ENCODE measurements at regions not wholly inside any gene's neighbourhood (a gene's known extent, or its start where the extent isn't known, plus 50 kb on each side); places are given as distances from the start of the nearest gene placed in this dataset.
A peak's percentile ranks its signal among the peaks of the same experiment; 100 is the strongest.

GRCh38 chr2:43171789-43172188, 54.6 kb downstream of the ZFP36L2 start:
- TF ChIP-seq CTCF (IDR thresholded peaks at IDR 0.05; ENCODE audit: low read depth, low read length): no peak
- Histone ChIP-seq H3K4me3 (ENCODE audit: low read depth, low read length) (no peak overlapping the region), H3K27me3 (ENCODE audit: insufficient read depth, low read depth, severe bottlenecking) (no peaks in the 10 kb centered on the region), H3K27ac (no peak overlapping the region), H3K9me3 (ENCODE audit: severe bottlenecking) (peaks cover 29% of the 10 kb centered on the region), H3K36me3 (no peaks in the 10 kb centered on the region)
- DNase-seq: no peak

- no peak for TF ChIP-seq CTCF (IDR thresholded peaks at IDR 0.05; ENCODE audit: low read depth, low read length)
- H3K27me3 ChIP-seq (ENCODE audit: insufficient read depth, low read depth, severe bottlenecking): no peaks in the 10 kb centered on the region
- no peaks in the 10 kb centered on the region for H3K36me3 ChIP-seq
- no peak overlapping the region for H3K27ac ChIP-seq
- H3K9me3 ChIP-seq (ENCODE audit: severe bottlenecking): peaks cover 23% of the 10 kb centered on the region
- no peak for DNase-seq
- no peak overlapping the region for H3K4me3 ChIP-seq (ENCODE audit: low read depth, low read length)
Observed at GRCh38 chr2:43170405-43171105, 55.9 kb downstream of the ZFP36L2 start.

GRCh38 chr2:43169987-43170386, 56.4 kb downstream of the ZFP36L2 start:
- peak; percentile 93 for TF ChIP-seq CTCF (IDR thresholded peaks at IDR 0.05; ENCODE audit: low read depth, low read length)
- H3K9me3 ChIP-seq (ENCODE audit: severe bottlenecking): peaks cover 17% of the 10 kb centered on the region
- H3K27ac ChIP-seq: no peak overlapping the region
- no peaks in the 10 kb centered on the region for H3K36me3 ChIP-seq
- H3K27me3 ChIP-seq (ENCODE audit: insufficient read depth, low read depth, severe bottlenecking): no peaks in the 10 kb centered on the region
- DNase-seq: peak; percentile 71
- no peak overlapping the region for H3K4me3 ChIP-seq (ENCODE audit: low read depth, low read length)

GRCh38 chr2:43169099-43169945, 57.1 kb downstream of the ZFP36L2 start:
- no peak overlapping the region for H3K4me3 ChIP-seq (ENCODE audit: low read depth, low read length)
- no peaks in the 10 kb centered on the region for H3K27me3 ChIP-seq (ENCODE audit: insufficient read depth, low read depth, severe bottlenecking)
- no peaks in the 10 kb centered on the region for H3K36me3 ChIP-seq
- no peak for DNase-seq
- no peak for TF ChIP-seq CTCF (IDR thresholded peaks at IDR 0.05; ENCODE audit: low read depth, low read length)
- H3K9me3 ChIP-seq (ENCODE audit: severe bottlenecking): peaks cover 10% of the 10 kb centered on the region
- H3K27ac ChIP-seq: no peak overlapping the region

- Histone ChIP-seq H3K27ac (no peak overlapping the region; the same call in 1 of the 2 replicates), H3K9me3 (ENCODE audit: severe bottlenecking) (no peaks in the 10 kb centered on the region), H3K4me3 (ENCODE audit: low read depth, low read length) (no peak overlapping the region), H3K27me3 (ENCODE audit: insufficient read depth, low read depth, severe bottlenecking) (no peaks in the 10 kb centered on the region), H3K36me3 (no peaks in the 10 kb centered on the region)
- no peak for TF ChIP-seq CTCF (IDR thresholded peaks at IDR 0.05; ENCODE audit: low read depth, low read length)
- no peak for DNase-seq
Observed at GRCh38 chr2:43168016-43168369, 58.4 kb downstream of the ZFP36L2 start.

Measured in WERI-Rb-1 (cell line).